Heart right ventricle (tissue), 16 donors: ENCODE measurements at regions not wholly inside any gene's neighbourhood (a gene's known extent, or its start where the extent isn't known, plus 50 kb on each side); places are given as distances from the start of the nearest gene placed in this dataset.

Experiments
- ATAC-seq, 8 donors: fragments of 200-7000 bp; cut with Tn5 transposase; one replicate each; pipeline ENCODE4 v1.9.1; 2020; ENCODE audit warnings: mild to moderate bottlenecking in 8 of 8, moderate library complexity in 8 of 8, moderate number of reproducible peaks in 1 of 8
- DNase-seq, 2 donors: peaks; one replicate each; pipeline ENCODE4 v3.0.0-alpha.2; 2020
- H3K27ac ChIP-seq, 10 donors: fragments of 200-600 bp; sonication (generic) in 2 of 10; one replicate each; pipeline versions ENCODE4 v1.5.0 to v1.8.0; 2020 to 2022; ENCODE audit warnings: mild to moderate bottlenecking in 3 of 10
- H3K27me3 ChIP-seq, 7 donors: fragments of 200-600 bp; one replicate each; pipeline ENCODE4 v1.8.0; 2021 to 2022; ENCODE audit warnings: mild to moderate bottlenecking in 2 of 7
- H3K36me3 ChIP-seq, 9 donors: fragments of 200-600 bp; sonication (generic) in 1 of 9; one replicate each; pipeline versions ENCODE4 v1.5.0 to v1.8.0; 2020 to 2022; ENCODE audit warnings: mild to moderate bottlenecking in 2 of 9
- H3K4me1 ChIP-seq, 9 donors: fragments of 200-600 bp; sonication (generic) in 1 of 9; one replicate each; pipeline versions ENCODE4 v1.5.0 to v1.8.0; 2020 to 2022; ENCODE audit warnings: mild to moderate bottlenecking in 4 of 9
- H3K4me3 ChIP-seq, 10 donors: fragments of 200-600 bp; sonication (generic) in 2 of 10; one replicate each; pipeline versions ENCODE4 v1.5.0 to v1.8.0; 2020 to 2022; ENCODE audit warnings: mild to moderate bottlenecking in 7 of 10, moderate library complexity in 2 of 10
- H3K9me3 ChIP-seq, 11 donors: fragments of 200-600 bp in 10 of 11; sonication (generic) in 2 of 11; one replicate each; pipeline versions ENCODE4 v1.5.0 to v1.8.0; 2013 to 2022; ENCODE audit warnings: mild to moderate bottlenecking in 2 of 11, control low read depth in 1 of 11, moderate library complexity in 1 of 11
- CTCF ChIP-seq, 9 donors: fragments of 200-600 bp; sonication (generic) in 2 of 9; IDR thresholded peaks; one replicate each; pipeline versions ENCODE4 v1.5.0 to v1.8.0; 2021 to 2022; ENCODE audit warnings: antibody characterized with exemption in 9 of 9, mild to moderate bottlenecking in 5 of 9, moderate library complexity in 1 of 9
- WGBS, 2 donors: extraction: QIAGEN DNeasy Blood & Tissue Kit; methylation state at CpG; one replicate each; pipeline ENCODE4 v1.1.7; 2013; ENCODE audit warnings: inconsistent platforms in 1 of 2; 5-methylcytosine and 5-hydroxymethylcytosine counted together
- intact Hi-C, 10 donors: fragments of 100-400 bp; cut with DNase I; formaldehyde crosslinking; loops; one replicate each; pipeline versions ENCODE4 v1.11.1 to v1.14.2; 2022
- donor health status: Arrhythmogenic right ventricular cardiomyopathy.
- donor health status: ischemic (EF 13 %, LVEDD 7.1; RV severe dilation, severe dysfunction).
- donor health status: healthy with polysubstance abuse.
- donor health status: DM: no; HTN: yes; CAD: no.
- donor health status: DM: no; HTN: no; CAD: no.
- donor health status: ischemic (EF 25% LVEDD 6.9; RV normal size, moderate dysfunction).
- donor health status: ischemic (EF 25% LVEDD 5.7; RV mildly dilated, moderate dysfunction).
- donor health status: healthy.
- donor health status: DM: yes; HTN: yes; CAD: no.
- donor health status: Ischemic cardiomyopathy.
- donor health status: ischemic (EF 35%, LVEDD 5.7; RV mildly dilated, moderate dysfunction).
- donor health status: nonischemic (EF 11% LVEDD 7.7; RV severe dilation, severe dysfunction).
- donor health status: DM: yes; HTN: yes; CAD: no.
- donor health status: PGD.
- donor health status: ischemic (EF 29% LVEDD 5.4; RV normal size, mild dysfunction).
- donor health status: nonischemic (EF 23%, LVEDD 6.1; RV moderate dilation, normal function).

- WGBS, 2 donors, result 84 to 87% methylated on average over 3 of the region's 3 CpGs
- no peak for ATAC-seq
- intact Hi-C loops, result no loop called here
Observed at GRCh38 chr12:16435875-16436554, 88.6 kb downstream of the MGST1 start.

GRCh38 chr12:16437281-16437816 lies 89.9 kb downstream of the MGST1 start:
- intact Hi-C loops, result no loop called here
- peaks cover 0 to 10% (median 0%) of the 10 kb centered on the region in 11 donors for H3K9me3 ChIP-seq
- 55 to 70% methylated on average over 5 of the region's 5 CpGs for WGBS, 2 donors

More at GRCh38 chr12:16435875-16436554, 88.6 kb downstream of the MGST1 start:
- Histone ChIP-seq H3K27me3 (no peaks in the 10 kb centered on the region), H3K4me1 (no peaks in the 10 kb centered on the region), H3K36me3 (no peaks in the 10 kb centered on the region), H3K9me3 (peaks cover 0 to 4% (median 0%) of the 10 kb centered on the region in 11 donors), H3K27ac (no peak overlapping the region), H3K4me3 (no peak overlapping the region)
- no peak for TF ChIP-seq CTCF (IDR thresholded peaks at IDR 0.05)
- DNase-seq, result no peak

GRCh38 chr12:16437926-16438325 lies 90.5 kb downstream of the MGST1 start:
- DNase-seq (no peak), ATAC-seq (no peak)
- WGBS, 2 donors, result 79 to 89% methylated on average over 2 of the region's 2 CpGs
- intact Hi-C loops, result no loop called here
- no peaks in the 10 kb centered on the region for H3K36me3 ChIP-seq
- no peaks in the 10 kb centered on the region for H3K27me3 ChIP-seq
- H3K9me3 ChIP-seq, result peaks cover 0 to 12% (median 0%) of the 10 kb centered on the region in 11 donors
- no peaks in the 10 kb centered on the region for H3K4me1 ChIP-seq
- H3K27ac ChIP-seq, result no peak overlapping the region
- no peak overlapping the region for H3K4me3 ChIP-seq
- no peak for TF ChIP-seq CTCF (IDR thresholded peaks at IDR 0.05)

More at GRCh38 chr12:16437281-16437816, 89.9 kb downstream of the MGST1 start:
- H3K27ac ChIP-seq, result no peak overlapping the region
- ATAC-seq (no peak), DNase-seq (no peak)
- no peak overlapping the region for H3K4me3 ChIP-seq
- no peaks in the 10 kb centered on the region for H3K36me3 ChIP-seq
- no peaks in the 10 kb centered on the region for H3K27me3 ChIP-seq
- no peak for TF ChIP-seq CTCF (IDR thresholded peaks at IDR 0.05)
- no peaks in the 10 kb centered on the region for H3K4me1 ChIP-seq

GRCh38 chr12:16449459-16449858 lies 102.0 kb downstream of the MGST1 start:
- no peaks in the 10 kb centered on the region for H3K27me3 ChIP-seq
- TF ChIP-seq CTCF (IDR thresholded peaks at IDR 0.05), result no peak
- H3K4me3 ChIP-seq, result no peak overlapping the region
- DNase-seq (no peak), ATAC-seq (no peak)
- WGBS, 2 donors, result 72 to 79% methylated on average over 2 of the region's 2 CpGs
- no peaks in the 10 kb centered on the region for H3K36me3 ChIP-seq
- no peak overlapping the region for H3K27ac ChIP-seq
- no peaks in the 10 kb centered on the region for H3K4me1 ChIP-seq
- H3K9me3 ChIP-seq, result no peaks in the 10 kb centered on the region
- intact Hi-C loops, result no loop called here
